ENCODE measurements at regions not wholly inside any gene's neighbourhood (a gene's known extent, or its start where the extent isn't known, plus 50 kb on each side); places are given as distances from the start of the nearest gene placed in this dataset.

DNA sequence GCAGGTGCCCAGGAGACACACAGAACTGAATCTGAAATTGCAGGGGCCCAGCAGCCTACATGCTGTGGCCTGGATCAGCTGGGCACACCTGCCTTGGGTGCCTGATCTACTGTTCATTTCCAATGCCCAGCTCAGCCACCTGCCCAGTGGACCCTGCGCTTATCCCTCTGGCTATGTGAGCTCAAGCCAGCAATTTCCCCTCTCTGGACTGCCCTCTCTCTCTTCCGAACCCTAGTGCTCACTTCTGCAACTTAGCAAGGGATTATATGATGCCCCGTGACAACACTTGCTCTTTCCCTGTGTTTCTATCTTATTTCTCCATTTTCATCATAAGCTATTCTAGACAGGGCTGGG is 276.0 kb downstream of the UACA start:
- Mint-ChIP-seq H3K27me3 (peaks cover 92% of the 10 kb centered on the region), H3K9me3 (no peaks in the 10 kb centered on the region), H3K4me3 (no peak overlapping the region), H3K36me3 (no peaks in the 10 kb centered on the region), H3K4me1 (peaks cover 38% of the 10 kb centered on the region), H3K27ac (no peak overlapping the region)
- CTCF ChIA-PET: interaction anchor here (0.8 to 10.5 kb wide), 11 partner anchors 16 to 1025 kb away, joined by 3 to 223 read pairs (median 4); no protein-coding TSS in a partner anchor
- DNase-seq: no peak

DNA sequence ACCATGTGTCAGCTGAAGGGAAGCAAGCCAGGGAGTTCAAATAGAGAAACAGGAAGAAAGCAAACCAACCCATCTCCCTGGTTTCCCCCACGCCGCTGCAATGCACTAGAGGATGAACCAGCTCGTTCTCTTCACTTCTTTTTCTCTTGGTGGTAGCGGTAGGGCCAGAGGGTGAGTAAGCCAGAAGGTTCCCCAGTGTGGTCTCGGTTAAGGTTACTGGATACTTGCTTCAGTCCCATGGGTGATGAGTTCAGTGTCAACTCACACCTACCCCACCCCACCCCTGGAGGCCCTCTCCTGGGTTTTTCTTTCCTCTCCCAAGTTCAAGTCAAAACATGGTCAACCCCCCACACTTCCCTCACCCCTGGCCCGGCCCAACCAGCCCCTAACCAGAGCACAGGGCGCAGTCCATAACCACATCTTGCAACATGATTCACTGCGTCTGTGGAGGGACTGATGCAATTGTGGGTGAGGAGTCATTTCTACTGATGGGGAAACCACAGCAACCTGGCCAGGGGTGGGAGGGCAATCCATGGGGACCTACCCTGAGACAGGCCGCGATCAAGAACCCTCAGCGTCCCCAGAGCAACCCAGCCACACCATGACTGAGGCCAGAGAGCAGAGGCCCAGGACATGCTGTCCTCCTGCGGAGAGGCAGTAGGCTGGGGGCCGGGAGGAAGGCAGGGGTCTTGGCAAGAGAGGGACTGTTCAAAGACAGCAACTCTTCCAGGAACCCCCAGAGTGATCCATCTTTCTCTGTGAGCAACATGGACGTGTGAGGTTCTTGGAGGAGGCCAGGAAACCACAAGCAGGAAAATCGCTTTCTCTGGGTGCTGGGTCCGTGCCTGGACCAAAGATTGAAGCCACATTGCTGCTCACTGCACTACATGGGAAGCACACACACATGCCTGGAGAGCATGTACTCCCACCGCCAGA is 276.6 kb downstream of the UACA start:
- H3K4me1 Mint-ChIP-seq: peaks cover 31% of the 10 kb centered on the region
- CTCF ChIA-PET: interaction anchor here (0.6 to 10.5 kb wide), 10 partner anchors 13 to 1024 kb away, joined by 3 to 223 read pairs (median 4); no protein-coding TSS in a partner anchor
- no peak overlapping the region for H3K4me3 Mint-ChIP-seq
- H3K27me3 Mint-ChIP-seq: peaks cover 98% of the 10 kb centered on the region
- no peaks in the 10 kb centered on the region for H3K36me3 Mint-ChIP-seq
- DNase-seq: peak; percentile 40
- no peak overlapping the region for H3K27ac Mint-ChIP-seq
- no peaks in the 10 kb centered on the region for H3K9me3 Mint-ChIP-seq

DNA sequence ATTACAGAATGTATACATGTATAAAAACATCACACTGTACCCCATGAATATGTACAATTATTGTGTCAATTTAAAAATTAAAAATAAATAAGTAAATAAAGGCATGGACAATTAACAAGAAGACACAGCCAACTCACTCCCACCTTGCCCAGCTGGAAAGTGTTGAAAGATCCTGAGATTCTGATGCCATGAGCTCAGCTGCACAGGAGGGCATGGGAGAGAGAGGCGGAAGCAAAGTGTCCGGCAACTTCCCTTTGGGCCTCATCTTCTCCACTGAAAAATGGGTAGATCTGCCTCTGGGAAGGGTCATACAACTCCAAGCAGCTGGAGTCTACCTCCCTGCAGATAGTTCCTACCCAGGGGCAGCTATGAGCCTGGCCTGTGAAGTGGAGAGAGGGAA is 277.3 kb downstream of the UACA start:
- H3K9me3 Mint-ChIP-seq: no peaks in the 10 kb centered on the region
- CTCF ChIA-PET: interaction anchor here (0.6 to 10.5 kb wide), 7 partner anchors 12 to 1010 kb away, joined by 3 to 223 read pairs (median 4); no protein-coding TSS in a partner anchor
- peaks cover 91% of the 10 kb centered on the region for H3K27me3 Mint-ChIP-seq
- H3K36me3 Mint-ChIP-seq: no peaks in the 10 kb centered on the region
- no peak overlapping the region for H3K4me3 Mint-ChIP-seq
- peaks cover 24% of the 10 kb centered on the region for H3K4me1 Mint-ChIP-seq
- no peak overlapping the region for H3K27ac Mint-ChIP-seq
- DNase-seq: no peak

DNA sequence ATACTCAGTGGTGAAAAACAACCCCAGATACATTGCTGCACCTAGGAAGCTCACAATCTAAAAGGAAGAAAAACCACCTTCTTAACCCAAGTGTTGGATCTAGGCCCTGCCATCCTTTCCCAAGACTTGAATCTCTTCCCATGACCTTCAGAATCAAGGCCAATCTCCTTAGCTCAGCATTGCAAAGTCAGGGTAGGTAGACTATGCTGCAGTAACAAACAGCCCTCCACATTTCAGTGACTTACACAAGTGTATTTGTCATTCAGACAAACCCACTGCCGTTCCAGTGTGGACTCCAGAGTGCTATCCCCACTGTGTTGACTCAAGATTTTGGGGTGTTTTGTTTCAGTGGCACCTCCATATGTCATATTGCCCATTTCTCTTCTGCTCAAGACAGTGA is 278.4 kb downstream of the UACA start:
- H3K27ac Mint-ChIP-seq: no peak overlapping the region
- CTCF ChIA-PET: interaction anchor here (0.7 to 10.5 kb wide), 4 partner anchors 10 to 24 kb away, joined by 3 to 223 read pairs (median 50); no protein-coding TSS in a partner anchor
- H3K36me3 Mint-ChIP-seq: no peaks in the 10 kb centered on the region
- H3K9me3 Mint-ChIP-seq: no peaks in the 10 kb centered on the region
- no peak overlapping the region for H3K4me3 Mint-ChIP-seq
- H3K4me1 Mint-ChIP-seq: peaks cover 24% of the 10 kb centered on the region
- no peak for DNase-seq
- peaks cover 88% of the 10 kb centered on the region for H3K27me3 Mint-ChIP-seq

DNA sequence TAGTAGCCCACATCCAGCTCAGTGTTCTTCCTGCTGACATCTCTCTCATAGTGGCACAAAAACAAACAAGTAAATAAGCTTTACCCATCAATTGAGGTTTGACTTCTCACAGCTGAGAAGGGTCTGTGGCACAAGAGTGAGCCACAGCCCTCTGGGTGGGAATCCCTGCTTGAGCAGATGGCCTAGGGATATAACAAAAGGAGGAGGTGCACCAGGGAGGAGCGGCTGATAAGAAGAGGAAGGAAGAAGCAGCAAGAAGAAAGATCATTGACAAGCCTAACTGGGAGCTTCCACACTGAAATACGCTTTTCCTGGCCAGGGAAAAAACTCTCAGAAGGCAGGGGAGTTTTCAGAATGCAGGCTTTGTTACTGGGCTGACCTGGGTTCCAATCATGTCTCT is 279.8 kb downstream of the UACA start:
- H3K4me3 Mint-ChIP-seq: no peak overlapping the region
- DNase-seq: no peak
- H3K27ac Mint-ChIP-seq: no peak overlapping the region
- H3K27me3 Mint-ChIP-seq: peaks cover 86% of the 10 kb centered on the region
- no peaks in the 10 kb centered on the region for H3K36me3 Mint-ChIP-seq
- H3K9me3 Mint-ChIP-seq: no peaks in the 10 kb centered on the region
- H3K4me1 Mint-ChIP-seq: peaks cover 31% of the 10 kb centered on the region
- CTCF ChIA-PET: interaction anchor here (1.4 to 10.5 kb wide), 3 partner anchors 8 to 29 kb away, joined by 7 to 96 read pairs (median 7); no protein-coding TSS in a partner anchor

DNA sequence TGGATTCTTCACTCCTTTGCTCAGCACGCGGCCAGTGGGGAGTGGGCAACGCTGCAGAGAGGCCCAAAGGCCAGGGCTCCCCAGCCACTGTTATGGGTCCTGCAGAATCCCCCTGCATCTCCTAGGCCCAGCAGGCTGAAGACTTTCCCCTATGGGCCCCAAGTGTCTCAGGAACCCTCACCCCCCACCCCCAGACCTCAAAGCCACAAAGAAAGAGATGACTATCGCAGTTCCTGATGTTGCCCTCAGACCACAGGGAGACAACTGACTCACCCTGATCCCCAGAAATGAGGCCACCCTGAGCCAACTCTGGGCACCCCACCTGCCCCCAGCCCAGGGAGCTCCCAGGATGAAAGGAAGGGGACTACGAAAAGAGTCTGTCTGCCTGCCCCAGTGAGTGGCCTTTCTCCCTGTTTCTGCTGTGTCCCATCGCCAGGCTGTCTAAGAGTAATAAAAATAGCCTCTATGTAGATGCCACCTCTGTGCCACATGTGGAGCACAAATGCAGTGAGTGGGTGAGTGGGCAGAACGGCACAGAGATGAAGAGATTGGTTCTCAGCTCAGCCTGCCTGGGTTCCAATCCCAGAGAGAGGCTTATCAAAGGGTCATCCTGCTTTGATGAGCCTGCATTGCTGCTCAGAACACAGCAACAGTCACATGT is 283.0 kb downstream of the UACA start:
- Mint-ChIP-seq H3K4me3 (no peak overlapping the region), H3K9me3 (no peaks in the 10 kb centered on the region), H3K27me3 (peaks cover 88% of the 10 kb centered on the region), H3K36me3 (no peaks in the 10 kb centered on the region), H3K4me1 (peaks cover 44% of the 10 kb centered on the region), H3K27ac (no peak overlapping the region)
- DNase-seq: peak; percentile 80
- CTCF ChIA-PET: interaction anchor here (0.6 to 2.6 kb wide), 6 partner anchors 13 to 1004 kb away, joined by 3 to 15 read pairs (median 4); no protein-coding TSS in a partner anchor

DNA sequence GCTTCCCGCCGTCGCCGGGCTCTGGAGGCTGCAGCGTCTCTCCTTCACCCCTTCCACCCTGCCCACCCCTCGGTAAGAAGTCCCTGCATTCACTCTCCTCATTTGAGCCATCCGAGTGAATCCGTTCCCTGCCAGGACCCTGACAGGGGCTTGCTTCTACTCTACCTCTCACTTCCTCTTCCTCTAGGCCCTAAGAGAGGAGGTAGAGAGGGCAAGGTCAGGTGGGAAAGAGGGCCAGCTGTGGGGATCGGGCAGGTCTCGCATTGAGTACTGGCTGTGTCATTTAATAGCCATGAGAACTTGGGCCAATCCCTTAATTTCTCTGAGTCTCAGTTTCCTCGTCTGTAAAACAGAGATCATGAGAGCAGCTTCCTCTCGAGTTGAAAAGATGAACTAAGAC is 283.6 kb downstream of the UACA start:
- no peak for DNase-seq
- H3K36me3 Mint-ChIP-seq: no peaks in the 10 kb centered on the region
- peaks cover 88% of the 10 kb centered on the region for H3K27me3 Mint-ChIP-seq
- H3K9me3 Mint-ChIP-seq: no peaks in the 10 kb centered on the region
- CTCF ChIA-PET: interaction anchor here (0.7 to 2.6 kb wide), 6 partner anchors 13 to 1003 kb away, joined by 3 to 15 read pairs (median 4); no protein-coding TSS in a partner anchor
- no peak overlapping the region for H3K4me3 Mint-ChIP-seq
- peaks cover 49% of the 10 kb centered on the region for H3K4me1 Mint-ChIP-seq
- H3K27ac Mint-ChIP-seq: no peak overlapping the region

DNA sequence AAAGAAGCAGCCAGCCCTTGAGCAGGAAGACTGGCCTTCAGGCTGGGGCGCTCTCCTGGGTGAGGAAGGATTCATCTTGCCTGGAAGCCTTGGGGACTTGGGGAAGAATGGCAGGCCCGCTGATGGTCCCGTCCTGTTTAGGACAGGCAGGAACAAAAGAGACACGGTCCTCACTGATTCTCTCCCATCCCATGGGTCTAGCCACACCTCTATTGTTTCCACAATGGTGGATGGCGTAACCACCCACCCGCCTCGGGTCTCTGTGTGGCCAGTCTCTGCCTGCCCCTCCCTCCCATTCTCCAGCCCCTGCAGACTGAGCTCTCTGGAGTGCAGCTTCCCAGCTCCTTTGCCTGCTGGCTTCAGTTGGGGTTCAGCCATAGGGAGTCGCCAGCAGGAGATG is 284.3 kb downstream of the UACA start:
- no peaks in the 10 kb centered on the region for H3K9me3 Mint-ChIP-seq
- CTCF ChIA-PET: interaction anchor here (0.7 to 2.6 kb wide), 5 partner anchors 10 to 1003 kb away, joined by 3 to 15 read pairs (median 3); no protein-coding TSS in a partner anchor
- H3K27me3 Mint-ChIP-seq: peaks cover 88% of the 10 kb centered on the region
- peaks cover 55% of the 10 kb centered on the region for H3K4me1 Mint-ChIP-seq
- H3K4me3 Mint-ChIP-seq: no peak overlapping the region
- H3K36me3 Mint-ChIP-seq: no peaks in the 10 kb centered on the region
- no peak overlapping the region for H3K27ac Mint-ChIP-seq
- no peak for DNase-seq

DNA sequence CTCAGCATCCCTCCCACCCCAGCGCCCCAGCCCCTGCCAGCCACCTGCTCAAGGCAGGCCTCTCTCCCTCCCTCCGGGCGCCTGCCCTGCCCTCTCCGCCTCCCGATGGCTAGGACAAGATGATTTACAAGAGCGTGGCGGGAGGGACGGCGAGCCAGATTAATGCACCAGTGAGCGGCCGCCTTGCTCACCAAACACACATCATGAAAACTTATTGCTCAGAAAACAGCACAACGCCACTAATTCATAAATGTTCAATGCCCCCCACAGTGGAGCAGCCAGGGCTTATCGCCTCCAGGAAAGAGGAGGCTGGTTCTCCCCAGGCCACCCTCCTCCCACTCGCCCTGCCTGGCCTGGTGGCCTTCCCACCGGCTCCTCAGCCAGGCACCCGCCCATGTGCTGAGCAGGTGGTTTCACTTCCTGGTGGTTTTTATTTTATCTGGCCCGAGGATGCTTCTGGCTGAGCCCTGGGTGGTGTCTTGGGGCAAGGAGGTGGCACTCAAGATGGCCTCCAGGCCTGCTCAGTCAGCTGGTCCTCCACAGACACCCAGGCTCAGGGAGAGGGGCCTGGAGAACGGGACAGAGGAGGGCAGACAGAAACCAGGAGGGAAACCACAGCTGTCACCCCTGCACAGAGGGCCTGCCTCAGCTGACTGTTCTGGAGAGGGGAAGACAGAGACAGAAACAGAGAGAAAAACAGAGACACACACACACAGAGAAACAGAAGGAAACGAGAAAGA is 284.9 kb downstream of the UACA start:
- H3K27ac Mint-ChIP-seq: no peak overlapping the region
- no peaks in the 10 kb centered on the region for H3K36me3 Mint-ChIP-seq
- H3K9me3 Mint-ChIP-seq: no peaks in the 10 kb centered on the region
- CTCF ChIA-PET: interaction anchor here (0.7 to 2.6 kb wide), 3 partner anchors 10 to 34 kb away, joined by 3 to 15 read pairs (median 3); no protein-coding TSS in a partner anchor
- peaks cover 88% of the 10 kb centered on the region for H3K27me3 Mint-ChIP-seq
- DNase-seq: peak; percentile 44
- H3K4me1 Mint-ChIP-seq: peaks cover 56% of the 10 kb centered on the region
- no peak overlapping the region for H3K4me3 Mint-ChIP-seq

DNA sequence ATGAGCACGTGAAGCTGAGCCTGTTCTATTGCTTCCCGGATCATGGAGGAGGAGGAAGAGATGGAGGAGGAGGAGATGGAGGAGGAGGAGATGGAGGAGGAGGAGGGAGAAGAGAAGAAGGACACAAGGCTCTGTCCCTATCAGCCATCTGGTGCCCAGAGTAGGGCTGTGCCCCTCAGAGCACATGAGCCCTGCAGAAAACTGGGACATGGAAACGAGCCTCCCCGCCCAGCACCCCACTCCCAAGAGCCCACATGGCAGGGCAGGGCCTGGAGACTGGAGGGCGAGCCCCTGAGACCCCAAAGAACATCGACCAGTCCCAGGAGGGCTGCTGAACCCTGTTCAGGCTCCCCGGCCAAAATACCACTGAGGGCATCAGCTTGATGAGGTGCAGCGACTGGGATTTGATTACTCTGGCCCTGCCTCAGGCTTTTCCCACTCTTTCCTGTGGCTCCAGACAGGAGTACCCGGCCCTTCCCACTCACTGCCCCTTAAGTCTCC is 285.6 kb downstream of the UACA start:
- Mint-ChIP-seq H3K4me3 (no peak overlapping the region), H3K27ac (no peak overlapping the region), H3K9me3 (no peaks in the 10 kb centered on the region), H3K36me3 (no peaks in the 10 kb centered on the region), H3K27me3 (peaks cover 88% of the 10 kb centered on the region), H3K4me1 (peaks cover 56% of the 10 kb centered on the region)
- DNase-seq: no peak
- CTCF ChIA-PET: interaction anchor here (1.2 kb wide), 1 partner anchor 11 kb away, joined by 5 read pairs; no protein-coding TSS in a partner anchor

DNA sequence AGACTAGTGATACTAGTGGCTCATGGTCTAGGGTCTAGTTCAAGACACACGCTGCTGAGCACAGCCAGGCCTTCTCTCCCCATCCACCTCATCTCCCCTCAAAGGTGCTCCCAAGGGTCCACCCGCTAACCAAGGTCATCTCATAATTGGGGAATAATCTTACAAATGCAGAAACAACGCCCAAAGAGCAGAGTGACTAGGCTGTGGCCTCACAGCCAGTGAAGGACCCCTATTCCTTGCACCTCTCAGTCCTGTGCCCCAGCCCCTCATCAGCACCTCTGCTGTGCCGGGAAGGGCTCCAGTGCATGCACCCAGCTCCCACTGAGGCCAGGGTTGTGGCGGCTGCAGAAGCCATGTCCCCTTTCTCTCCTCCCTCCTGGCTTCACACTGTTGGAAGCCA is 286.9 kb downstream of the UACA start:
- H3K36me3 Mint-ChIP-seq: no peaks in the 10 kb centered on the region
- peaks cover 56% of the 10 kb centered on the region for H3K4me1 Mint-ChIP-seq
- no peak overlapping the region for H3K4me3 Mint-ChIP-seq
- no peaks in the 10 kb centered on the region for H3K9me3 Mint-ChIP-seq
- peaks cover 90% of the 10 kb centered on the region for H3K27me3 Mint-ChIP-seq
- DNase-seq: no peak
- H3K27ac Mint-ChIP-seq: no peak overlapping the region
- CTCF ChIA-PET: interaction anchor here (1.2 kb wide), 1 partner anchor 9 kb away, joined by 5 read pairs; no protein-coding TSS in a partner anchor

DNA sequence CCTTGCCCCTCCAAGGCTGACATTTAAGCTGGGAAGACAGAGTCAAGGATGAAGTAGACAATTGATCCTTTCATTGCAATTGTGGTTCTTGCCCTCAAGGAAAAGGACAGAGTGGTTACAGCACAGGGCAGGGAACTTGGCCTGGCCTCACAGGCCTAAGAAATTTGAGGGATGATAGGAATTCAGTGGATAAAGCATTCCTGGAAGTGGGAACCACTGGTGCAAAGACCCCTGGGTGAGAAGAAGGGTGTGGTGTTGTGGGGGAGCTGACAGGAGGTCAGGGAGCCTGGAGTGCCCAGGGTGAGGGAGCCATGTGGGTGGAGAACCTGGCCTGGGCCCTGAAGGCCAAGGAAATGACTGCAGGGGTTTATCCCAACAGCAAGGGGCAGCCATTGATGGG is 287.4 kb downstream of the UACA start:
- Mint-ChIP-seq H3K27me3 (peaks cover 95% of the 10 kb centered on the region), H3K4me1 (peaks cover 56% of the 10 kb centered on the region), H3K4me3 (no peak overlapping the region), H3K36me3 (no peaks in the 10 kb centered on the region), H3K9me3 (no peaks in the 10 kb centered on the region), H3K27ac (no peak overlapping the region)
- no peak for DNase-seq
- CTCF ChIA-PET: interaction anchor here (1.0 to 2.1 kb wide), 4 partner anchors 9 to 37 kb away, joined by 4 to 11 read pairs (median 8); no protein-coding TSS in a partner anchor

DNA sequence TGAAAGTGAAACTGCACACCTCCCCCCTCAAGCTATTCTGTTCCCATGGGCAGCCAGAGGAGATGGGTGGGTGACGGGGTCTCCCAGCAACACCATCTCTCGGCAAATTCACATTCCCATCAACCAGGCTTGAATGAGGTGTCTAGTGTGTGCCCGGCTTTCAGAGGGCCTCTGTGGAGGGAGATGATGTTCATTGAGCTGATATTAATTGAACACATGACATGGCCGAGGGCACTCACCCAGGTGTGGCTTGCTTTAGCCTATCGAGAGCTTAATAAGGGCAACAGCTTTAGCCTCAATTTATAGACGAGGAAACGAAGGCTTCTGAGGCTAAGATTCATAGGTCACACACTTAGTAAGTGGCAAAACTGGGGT is 288.0 kb downstream of the UACA start:
- Mint-ChIP-seq H3K27ac (peak overlapping the region; percentile 65), H3K4me1 (peaks cover 53% of the 10 kb centered on the region), H3K4me3 (peak overlapping the region; percentile 43), H3K9me3 (no peaks in the 10 kb centered on the region), H3K36me3 (no peaks in the 10 kb centered on the region), H3K27me3 (peaks cover 97% of the 10 kb centered on the region)
- CTCF ChIA-PET: interaction anchor here (1.0 to 2.1 kb wide), 6 partner anchors 8 to 37 kb away, joined by 3 to 11 read pairs (median 6); no protein-coding TSS in a partner anchor
- DNase-seq: no peak
